SK-N-SH treated with all-trans-retinoic acid at 6 μM for 48 hours (cell line): ENCODE measurements at regions not wholly inside any gene's neighbourhood (a gene's known extent, or its start where the extent isn't known, plus 50 kb on each side); places are given as distances from the start of the nearest gene placed in this dataset.

Source experiments
- ATAC-seq: fragments of 200-7000 bp; cut with Tn5 transposase; 3 replicates; pipeline ENCODE4 v1.9.1; 2020; ENCODE audit warnings: mild to moderate bottlenecking, moderate library complexity
- ARNTL ChIP-seq: fragments of 450-650 bp; formaldehyde crosslinking; IDR thresholded peaks from 2 replicates; pipeline ENCODE4 v1.5.0; 2020; ENCODE audit warnings: low read depth, mild to moderate bottlenecking, moderate library complexity, borderline replicate concordance
- BACH2 ChIP-seq: fragments of 250-450 bp; sonication (Bioruptor Pico); IDR thresholded peaks from 2 replicates; pipeline ENCODE4 v1.9.0; 2021; ENCODE audit warnings: mild to moderate bottlenecking, borderline replicate concordance
- ESRRG ChIP-seq: fragments of 250-450 bp; sonication (Bioruptor Pico); IDR thresholded peaks from 2 replicates; pipeline ENCODE4 v1.6.1; 2021; ENCODE audit warnings: mild to moderate bottlenecking
- GLIS3 ChIP-seq: fragments of 250-450 bp; sonication (Bioruptor Pico); IDR thresholded peaks from 2 replicates; pipeline ENCODE4 v1.5.0; 2020; ENCODE audit warnings: mild to moderate bottlenecking, moderate library complexity
- ISL1 ChIP-seq: fragments of 250-450 bp; sonication (Bioruptor Pico); IDR thresholded peaks from 2 replicates; pipeline ENCODE4 v2.1.2; 2022; ENCODE audit warnings: mild to moderate bottlenecking, moderate library complexity
- OSR1 ChIP-seq: fragments of 250-450 bp; sonication (Bioruptor Pico); IDR thresholded peaks from 2 replicates; pipeline ENCODE4 v1.8.0; 2022; ENCODE audit warnings: moderate library complexity, mild to moderate bottlenecking, inconsistent platforms
- PPARA ChIP-seq: fragments of 250-450 bp; sonication (Bioruptor Pico); IDR thresholded peaks from 2 replicates; pipeline ENCODE4 v1.5.0; 2020; ENCODE audit warnings: mild to moderate bottlenecking, borderline replicate concordance
- RARB ChIP-seq: fragments of 250-450 bp; sonication (Bioruptor Pico); IDR thresholded peaks from 2 replicates; pipeline ENCODE4 v1.8.0; 2021; ENCODE audit warnings: mild to moderate bottlenecking, moderate library complexity
- SNAI2 ChIP-seq: fragments of 250-450 bp; sonication (Bioruptor Pico); IDR thresholded peaks from 2 replicates; pipeline ENCODE4 v1.5.0; 2020; ENCODE audit warnings: mild to moderate bottlenecking, moderate library complexity
- TCF4 ChIP-seq: fragments of 250-450 bp; sonication (Bioruptor Pico); IDR thresholded peaks from 2 replicates; pipeline ENCODE4 v1.8.0; 2021; ENCODE audit warnings: mild to moderate bottlenecking, moderate library complexity, borderline replicate concordance
- ZC3H10 ChIP-seq: fragments of 250-450 bp; sonication (Bioruptor Pico); IDR thresholded peaks from 2 replicates; pipeline ENCODE4 v1.5.1; 2021; ENCODE audit warnings: mild to moderate bottlenecking, moderate library complexity
- ZFP3 ChIP-seq: fragments of 250-450 bp; sonication (Bioruptor Pico); IDR thresholded peaks from 2 replicates; pipeline ENCODE4 v1.5.0; 2020; ENCODE audit warnings: mild to moderate bottlenecking, moderate library complexity
- ZNF565 ChIP-seq: fragments of 450-650 bp; formaldehyde crosslinking; conservative IDR thresholded peaks from 2 replicates; pipeline ENCODE4 v1.5.0; 2020; ENCODE audit warnings: low read depth, mild to moderate bottlenecking, moderate library complexity
- ZNF70 ChIP-seq: fragments of 450-650 bp; formaldehyde crosslinking; IDR thresholded peaks from 2 replicates; pipeline ENCODE4 v1.5.0; 2020; ENCODE audit warnings: mild to moderate bottlenecking, moderate library complexity
- ZNF8 ChIP-seq: fragments of 450-650 bp; formaldehyde crosslinking; IDR thresholded peaks from 2 replicates; pipeline ENCODE4 v1.5.0; 2020; ENCODE audit warnings: mild to moderate bottlenecking, moderate library complexity
- TF ChIP-seq, protein P1 (sequence below): fragments of 250-450 bp; sonication (Bioruptor Pico); IDR thresholded peaks from 2 replicates; pipeline ENCODE4 v1.8.0; 2021; ENCODE audit warnings: low read depth, mild to moderate bottlenecking, moderate library complexity, borderline replicate concordance
- TF ChIP-seq, protein P2 (sequence below): fragments of 250-450 bp; sonication (Bioruptor Pico); IDR thresholded peaks from 2 replicates; pipeline ENCODE4 v1.5.1; 2020; ENCODE audit warnings: low read depth, mild to moderate bottlenecking, moderate library complexity
- TF ChIP-seq, protein P3 (sequence below): fragments of 250-450 bp; sonication (Bioruptor Pico); IDR thresholded peaks from 2 replicates; pipeline ENCODE4 v1.5.0; 2020; ENCODE audit warnings: mild to moderate bottlenecking, moderate library complexity
- TF ChIP-seq, protein P4 (sequence below): fragments of 250-450 bp; sonication (Bioruptor Pico); IDR thresholded peaks from 2 replicates; pipeline ENCODE4 v1.8.0; 2020; ENCODE audit warnings: mild to moderate bottlenecking, moderate library complexity, borderline replicate concordance

DNA sequence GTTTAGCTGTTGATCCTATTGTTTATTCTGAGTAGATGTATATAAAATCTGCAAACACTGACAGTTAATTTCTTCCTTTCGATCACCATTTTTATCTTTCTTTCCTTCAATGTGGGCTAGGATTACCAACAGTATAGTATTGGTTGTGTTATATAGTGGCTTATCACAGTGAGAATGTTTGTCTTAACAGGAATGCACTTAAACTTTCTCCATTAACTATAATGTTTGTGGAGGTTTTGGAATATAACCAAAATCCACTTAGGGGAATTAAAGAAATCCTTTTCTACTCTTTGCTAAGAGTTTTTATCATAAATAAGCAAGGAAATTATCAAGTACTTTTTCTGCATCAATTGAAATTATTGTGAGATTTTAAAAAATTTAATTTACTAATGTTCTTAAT is 244.6 kb downstream of the LACC1 start:
- TF ChIP-seq, protein P1, sequence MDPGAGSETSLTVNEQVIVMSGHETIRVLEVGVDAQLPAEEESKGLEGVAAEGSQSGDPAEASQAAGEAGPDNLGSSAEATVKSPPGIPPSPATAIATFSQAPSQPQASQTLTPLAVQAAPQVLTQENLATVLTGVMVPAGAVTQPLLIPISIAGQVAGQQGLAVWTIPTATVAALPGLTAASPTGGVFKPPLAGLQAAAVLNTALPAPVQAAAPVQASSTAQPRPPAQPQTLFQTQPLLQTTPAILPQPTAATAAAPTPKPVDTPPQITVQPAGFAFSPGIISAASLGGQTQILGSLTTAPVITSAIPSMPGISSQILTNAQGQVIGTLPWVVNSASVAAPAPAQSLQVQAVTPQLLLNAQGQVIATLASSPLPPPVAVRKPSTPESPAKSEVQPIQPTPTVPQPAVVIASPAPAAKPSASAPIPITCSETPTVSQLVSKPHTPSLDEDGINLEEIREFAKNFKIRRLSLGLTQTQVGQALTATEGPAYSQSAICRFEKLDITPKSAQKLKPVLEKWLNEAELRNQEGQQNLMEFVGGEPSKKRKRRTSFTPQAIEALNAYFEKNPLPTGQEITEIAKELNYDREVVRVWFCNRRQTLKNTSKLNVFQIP (CRISPR knock-in tag): no peak
- TF ChIP-seq ZNF8 (CRISPR knock-in tag) (no peak), SNAI2 (CRISPR knock-in tag) (no peak), ZFP3 (no peak), OSR1 (no peak), PPARA (no peak), ZNF565 (CRISPR knock-in tag) (no peak), GLIS3 (CRISPR knock-in tag) (no peak), ESRRG (CRISPR knock-in tag) (no peak), ZC3H10 (CRISPR knock-in tag) (no peak), ZNF70 (no peak), BACH2 (CRISPR knock-in tag) (no peak), ARNTL (no peak), RARB (CRISPR knock-in tag) (no peak), ISL1 (CRISPR knock-in tag) (no peak)
- TF ChIP-seq, protein P2, sequence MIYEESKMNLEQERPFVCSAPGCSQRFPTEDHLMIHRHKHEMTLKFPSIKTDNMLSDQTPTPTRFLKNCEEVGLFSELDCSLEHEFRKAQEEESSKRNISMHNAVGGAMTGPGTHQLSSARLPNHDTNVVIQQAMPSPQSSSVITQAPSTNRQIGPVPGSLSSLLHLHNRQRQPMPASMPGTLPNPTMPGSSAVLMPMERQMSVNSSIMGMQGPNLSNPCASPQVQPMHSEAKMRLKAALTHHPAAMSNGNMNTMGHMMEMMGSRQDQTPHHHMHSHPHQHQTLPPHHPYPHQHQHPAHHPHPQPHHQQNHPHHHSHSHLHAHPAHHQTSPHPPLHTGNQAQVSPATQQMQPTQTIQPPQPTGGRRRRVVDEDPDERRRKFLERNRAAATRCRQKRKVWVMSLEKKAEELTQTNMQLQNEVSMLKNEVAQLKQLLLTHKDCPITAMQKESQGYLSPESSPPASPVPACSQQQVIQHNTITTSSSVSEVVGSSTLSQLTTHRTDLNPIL (CRISPR knock-in tag): no peak
- TF ChIP-seq, protein P3, sequence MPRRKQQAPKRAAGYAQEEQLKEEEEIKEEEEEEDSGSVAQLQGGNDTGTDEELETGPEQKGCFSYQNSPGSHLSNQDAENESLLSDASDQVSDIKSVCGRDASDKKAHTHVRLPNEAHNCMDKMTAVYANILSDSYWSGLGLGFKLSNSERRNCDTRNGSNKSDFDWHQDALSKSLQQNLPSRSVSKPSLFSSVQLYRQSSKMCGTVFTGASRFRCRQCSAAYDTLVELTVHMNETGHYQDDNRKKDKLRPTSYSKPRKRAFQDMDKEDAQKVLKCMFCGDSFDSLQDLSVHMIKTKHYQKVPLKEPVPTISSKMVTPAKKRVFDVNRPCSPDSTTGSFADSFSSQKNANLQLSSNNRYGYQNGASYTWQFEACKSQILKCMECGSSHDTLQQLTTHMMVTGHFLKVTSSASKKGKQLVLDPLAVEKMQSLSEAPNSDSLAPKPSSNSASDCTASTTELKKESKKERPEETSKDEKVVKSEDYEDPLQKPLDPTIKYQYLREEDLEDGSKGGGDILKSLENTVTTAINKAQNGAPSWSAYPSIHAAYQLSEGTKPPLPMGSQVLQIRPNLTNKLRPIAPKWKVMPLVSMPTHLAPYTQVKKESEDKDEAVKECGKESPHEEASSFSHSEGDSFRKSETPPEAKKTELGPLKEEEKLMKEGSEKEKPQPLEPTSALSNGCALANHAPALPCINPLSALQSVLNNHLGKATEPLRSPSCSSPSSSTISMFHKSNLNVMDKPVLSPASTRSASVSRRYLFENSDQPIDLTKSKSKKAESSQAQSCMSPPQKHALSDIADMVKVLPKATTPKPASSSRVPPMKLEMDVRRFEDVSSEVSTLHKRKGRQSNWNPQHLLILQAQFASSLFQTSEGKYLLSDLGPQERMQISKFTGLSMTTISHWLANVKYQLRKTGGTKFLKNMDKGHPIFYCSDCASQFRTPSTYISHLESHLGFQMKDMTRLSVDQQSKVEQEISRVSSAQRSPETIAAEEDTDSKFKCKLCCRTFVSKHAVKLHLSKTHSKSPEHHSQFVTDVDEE: no peak
- ATAC-seq: no peak

DNA sequence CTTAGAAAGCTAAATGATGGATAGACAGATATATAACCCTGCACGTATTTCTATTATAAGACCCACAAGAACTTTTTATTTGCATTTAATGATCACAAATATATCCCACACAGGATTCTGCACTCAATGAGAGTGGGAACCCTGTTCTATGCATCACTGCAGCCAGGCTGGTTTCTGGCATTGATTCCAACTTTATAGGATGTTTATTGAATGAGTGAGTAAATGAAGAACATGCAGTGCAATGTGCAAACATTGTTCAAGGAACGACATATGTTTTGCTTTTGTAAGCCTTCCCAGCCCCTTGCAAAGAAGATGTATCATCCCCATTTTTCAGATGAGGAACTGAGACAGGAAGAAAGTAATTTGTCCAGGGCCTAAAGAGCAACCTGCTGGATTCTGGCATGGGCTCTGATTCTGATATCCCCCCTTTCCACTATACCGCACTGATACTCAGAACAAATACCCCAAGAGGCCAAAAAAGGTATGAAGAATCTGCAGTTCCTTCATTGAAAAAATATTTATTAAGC is 246.3 kb downstream of the LACC1 start:
- TF ChIP-seq ISL1 (CRISPR knock-in tag) (no peak), PPARA (no peak), TCF4 (CRISPR knock-in tag) (no peak), GLIS3 (CRISPR knock-in tag) (no peak)
- TF ChIP-seq, protein P1 (CRISPR knock-in tag): no peak
- ATAC-seq: no peak

DNA sequence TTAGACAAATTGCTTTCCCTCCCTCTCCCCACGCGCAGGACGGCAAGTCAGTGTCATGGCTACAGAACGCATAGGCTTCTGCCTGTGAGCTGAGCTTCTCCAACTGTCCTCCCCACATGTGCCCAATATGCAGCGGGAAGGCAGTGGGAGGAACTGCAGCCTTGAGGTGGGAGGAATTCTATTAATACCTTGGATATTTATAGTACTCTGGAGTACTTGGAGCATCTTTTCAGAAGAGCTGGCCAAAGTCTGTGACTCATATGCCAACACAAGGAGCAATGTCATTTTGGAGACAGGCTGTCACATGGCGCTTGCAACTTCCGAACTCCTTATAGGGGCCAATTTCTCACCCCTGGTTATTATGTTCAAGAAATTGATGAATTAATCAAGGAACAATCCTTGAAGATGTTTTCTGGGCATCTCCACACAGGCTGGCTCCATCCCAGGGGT is 245.0 kb upstream of the SERP2 start:
- ATAC-seq: peak; percentile 32; the same call in 1 of the 3 replicates
- TF ChIP-seq ARNTL: no peak
- TF ChIP-seq, protein P1 (CRISPR knock-in tag): no peak
- TF ChIP-seq, protein P4, sequence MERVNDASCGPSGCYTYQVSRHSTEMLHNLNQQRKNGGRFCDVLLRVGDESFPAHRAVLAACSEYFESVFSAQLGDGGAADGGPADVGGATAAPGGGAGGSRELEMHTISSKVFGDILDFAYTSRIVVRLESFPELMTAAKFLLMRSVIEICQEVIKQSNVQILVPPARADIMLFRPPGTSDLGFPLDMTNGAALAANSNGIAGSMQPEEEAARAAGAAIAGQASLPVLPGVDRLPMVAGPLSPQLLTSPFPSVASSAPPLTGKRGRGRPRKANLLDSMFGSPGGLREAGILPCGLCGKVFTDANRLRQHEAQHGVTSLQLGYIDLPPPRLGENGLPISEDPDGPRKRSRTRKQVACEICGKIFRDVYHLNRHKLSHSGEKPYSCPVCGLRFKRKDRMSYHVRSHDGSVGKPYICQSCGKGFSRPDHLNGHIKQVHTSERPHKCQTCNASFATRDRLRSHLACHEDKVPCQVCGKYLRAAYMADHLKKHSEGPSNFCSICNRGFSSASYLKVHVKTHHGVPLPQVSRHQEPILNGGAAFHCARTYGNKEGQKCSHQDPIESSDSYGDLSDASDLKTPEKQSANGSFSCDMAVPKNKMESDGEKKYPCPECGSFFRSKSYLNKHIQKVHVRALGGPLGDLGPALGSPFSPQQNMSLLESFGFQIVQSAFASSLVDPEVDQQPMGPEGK (CRISPR knock-in tag): no peak
- TF ChIP-seq ZNF70: no peak
- TF ChIP-seq, all 23 proteins: peak for 0
